ENCODE measurements at regions not wholly inside any gene's neighbourhood (a gene's known extent, or its start where the extent isn't known, plus 50 kb on each side); places are given as distances from the start of the nearest gene placed in this dataset.

GRCh38 chr14:30456296-30456695, 102.7 kb upstream of the G2E3 start:
- CTCF ChIA-PET = no interaction called here
- no peak for TF ChIP-seq RFX5 (IDR thresholded peaks at IDR 0.05)
- TF ChIP-seq JUN (IDR thresholded peaks at IDR 0.05) = no peak
- TF ChIP-seq JUNB (IDR thresholded peaks at IDR 0.05) = no peak
- no peak for TF ChIP-seq PBX3 (IDR thresholded peaks at IDR 0.05)
- no peak for TF ChIP-seq GATA3 (IDR thresholded peaks at IDR 0.05; ENCODE audit: borderline replicate concordance)
- TF ChIP-seq BHLHE40 (IDR thresholded peaks at IDR 0.05; ENCODE audit: low read depth, low read length) = no peak
- TF ChIP-seq MYC (IDR thresholded peaks at IDR 0.05; ENCODE audit: borderline replicate concordance, low read length) = no peak
- no peak for TF ChIP-seq HES2 (IDR thresholded peaks at IDR 0.05)
- TF ChIP-seq RCOR1 (IDR thresholded peaks at IDR 0.05; ENCODE audit: low read depth, low read length) = no peak
- no peak for TF ChIP-seq MAX (IDR thresholded peaks at IDR 0.05)
- no peak for TF ChIP-seq NPAS2 (CRISPR knock-in tag; IDR thresholded peaks at IDR 0.05; ENCODE audit: borderline replicate concordance)
- no peak for TF ChIP-seq HOXB13 (CRISPR knock-in tag; IDR thresholded peaks at IDR 0.05; ENCODE audit: low read depth)
- no peak for TF ChIP-seq NR3C1 (IDR thresholded peaks at IDR 0.05)
- no peak for TF ChIP-seq ZC3H11A (IDR thresholded peaks at IDR 0.05)
- TF ChIP-seq E2F6 (IDR thresholded peaks at IDR 0.05; ENCODE audit: borderline replicate concordance, low read depth) = no peak
- FAIRE-seq (no peak), DNase-seq (ENCODE audit: low read depth in 1 of 2, low spot score in 1 of 2) (no peak), ATAC-seq (no peak)
- no peak overlapping the region for H3K27ac ChIP-seq
- POLR2A ChIA-PET = no interaction called here
- H3K4me3 ChIP-seq = no peak overlapping the region
- no peak overlapping the region for H3K4me2 ChIP-seq
- H3K4me1 ChIP-seq = no peaks in the 10 kb centered on the region
- WGBS (ENCODE audit: missing lambda C conversion rate) = 28% methylated on average over 2 of the region's 2 CpGs
- no peaks in the 10 kb centered on the region for H3K9me3 ChIP-seq

- Histone ChIP-seq H3K4me3 (no peak overlapping the region), H3K4me2 (no peak overlapping the region), H3K27ac (no peak overlapping the region), H3K9me3 (no peaks in the 10 kb centered on the region), H3K4me1 (no peaks in the 10 kb centered on the region)
- WGBS (ENCODE audit: missing lambda C conversion rate) = 23% methylated on average over 3 of the region's 3 CpGs
- no peak for ATAC-seq
- ChIA-PET POLR2A (no interaction called here), CTCF (no interaction called here)
- no peak for DNase-seq (ENCODE audit: low read depth in 1 of 2, low spot score in 1 of 2)
- TF ChIP-seq FOXS1 (CRISPR knock-in tag; IDR thresholded peaks at IDR 0.05) = no peak
- TF ChIP-seq KDM5A (IDR thresholded peaks at IDR 0.05) = no peak
- TF ChIP-seq JUNB (IDR thresholded peaks at IDR 0.05) = no peak
- FAIRE-seq = no peak
Measured at GRCh38 chr14:30462358-30462757, 96.6 kb upstream of the G2E3 start.

GRCh38 chr14:30464481-30464880, 94.5 kb upstream of the G2E3 start:
- no peak overlapping the region for H3K4me3 ChIP-seq
- DNase-seq (ENCODE audit: low read depth in 1 of 2, low spot score in 1 of 2) (no peak), FAIRE-seq (no peak), ATAC-seq (no peak)
- WGBS (ENCODE audit: missing lambda C conversion rate) = 0% methylated on average over 1 of the region's 1 CpG
- no peaks in the 10 kb centered on the region for H3K4me1 ChIP-seq
- TF ChIP-seq CTCF (IDR thresholded peaks at IDR 0.05) (no peak), CBX2 (IDR thresholded peaks at IDR 0.05; ENCODE audit: borderline replicate concordance, low read depth) (no peak)
- no peaks in the 10 kb centered on the region for H3K9me3 ChIP-seq
- no peak overlapping the region for H3K4me2 ChIP-seq
- no peak overlapping the region for H3K27ac ChIP-seq
- ChIA-PET CTCF (no interaction called here), POLR2A (no interaction called here)

- FAIRE-seq (no peak), ATAC-seq (no peak), DNase-seq (ENCODE audit: low read depth in 1 of 2, low spot score in 1 of 2) (no peak)
- POLR2A ChIA-PET = no interaction called here
- CTCF ChIA-PET = no interaction called here
- H3K9me3 ChIP-seq = no peaks in the 10 kb centered on the region
- H3K4me1 ChIP-seq = no peaks in the 10 kb centered on the region
- TF ChIP-seq RNF2 (IDR thresholded peaks at IDR 0.05; ENCODE audit: borderline replicate concordance, low read depth) (no peak), CEBPB (IDR thresholded peaks at IDR 0.05) (peak; percentile 72 to 74; a peak in 3 of 4 replicates)
- no peak overlapping the region for H3K4me3 ChIP-seq
- WGBS (ENCODE audit: missing lambda C conversion rate) = 38% methylated on average over 4 of the region's 4 CpGs
- no peak overlapping the region for H3K27ac ChIP-seq
- no peak overlapping the region for H3K4me2 ChIP-seq
Measured at GRCh38 chr14:30468354-30468753, 90.6 kb upstream of the G2E3 start.
